ENCODE measurements at regions not wholly inside any gene's neighbourhood (a gene's known extent, or its start where the extent isn't known, plus 50 kb on each side); places are given as distances from the start of the nearest gene placed in this dataset.

DNA sequence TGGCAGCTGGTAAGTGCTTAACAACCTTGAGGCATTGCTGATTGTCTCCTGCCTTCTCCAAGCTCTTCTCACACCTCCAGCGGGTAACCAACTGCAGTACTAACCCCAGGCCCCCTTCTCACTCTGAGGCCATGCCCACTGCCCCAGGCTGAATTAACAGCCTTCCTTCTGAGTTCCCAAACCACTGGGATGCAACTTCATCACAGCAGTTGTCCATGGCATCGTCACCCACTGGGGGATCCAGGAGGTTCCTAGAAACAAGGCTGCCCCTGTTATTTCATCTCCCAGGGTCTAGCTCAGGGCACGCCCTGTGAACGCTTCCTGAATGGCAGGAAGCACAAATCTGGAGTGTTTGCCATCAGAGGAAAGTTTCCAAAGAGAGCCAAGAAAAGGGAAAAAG lies 58.0 kb downstream of the SYNE3 start:
- no peak for TF ChIP-seq CTCF (IDR thresholded peaks at IDR 0.05)
- no peak for TF ChIP-seq POLR2A (IDR thresholded peaks at IDR 0.05)

Measured in lower leg skin (tissue), 3 donors.